Prostate gland (tissue), 2 donors: ENCODE measurements at regions not wholly inside any gene's neighbourhood (a gene's known extent, or its start where the extent isn't known, plus 50 kb on each side); places are given as distances from the start of the nearest gene placed in this dataset.

Experiments used
- DNase-seq: peaks from one replicate; pipeline ENCODE4 v3.0.0-alpha.2; 2019; ENCODE audit warnings: low spot score
- H3K27ac ChIP-seq, 2 donors: fragments of 200-600 bp; sonication (generic); 2 replicates each; pipeline ENCODE4 v1.5.1; 2017 to 2019
- H3K27me3 ChIP-seq: fragments of 200-600 bp; sonication (generic); replicated peaks from 2 replicates; pipeline ENCODE4 v1.5.1; 2019; ENCODE audit not compliant: insufficient read depth
- H3K36me3 ChIP-seq, 2 donors: fragments of 200-600 bp; sonication (generic); 1 replicate in 1 of 2; 2 replicates in 1 of 2; pipeline versions ENCODE4 v1.5.1 to v1.8.1; 2017 to 2019
- H3K4me1 ChIP-seq: fragments of 200-600 bp; sonication (generic); replicated peaks from 2 replicates; pipeline ENCODE4 v1.5.1; 2019
- H3K4me3 ChIP-seq, 2 donors: fragments of 200-600 bp; sonication (generic); 2 replicates each; pipeline ENCODE4 v1.5.1; 2017 to 2019
- H3K9me3 ChIP-seq: fragments of 200-600 bp; sonication (generic); 2 replicates; pipeline ENCODE4 v1.5.1; 2017
- CTCF ChIP-seq, 4 experiments: fragments of 200-600 bp in 2 of 4; fragments of 450-650 bp in 2 of 4; sonication (generic) in 2 of 4; IDR thresholded peaks; 1 replicate in 3 of 4; 2 replicates in 1 of 4; pipeline ENCODE4 v1.5.1; 2016 to 2019; ENCODE audit warnings: antibody characterized with exemption in 4 of 4, mild to moderate bottlenecking in 2 of 4, moderate library complexity in 2 of 4
- POLR2A ChIP-seq: fragments of 450-650 bp; IDR thresholded peaks from one replicate; pipeline ENCODE4 v1.6.1; 2016; ENCODE audit warnings: antibody characterized with exemption, mild to moderate bottlenecking
- POLR2AphosphoS5 ChIP-seq: sonication (generic); formaldehyde crosslinking; IDR thresholded peaks from one replicate; pipeline ENCODE4 v1.6.1; 2017; ENCODE audit warnings: antibody characterized with exemption
- WGBS: methylation state at CpG from one replicate; pipeline ENCODE4 v1.1.5; 2018; 5-methylcytosine and 5-hydroxymethylcytosine counted together
- intact Hi-C: fragments of 100-400 bp; cut with DNase I; formaldehyde crosslinking; loops from one replicate; pipeline ENCODE4 v1.14.2; 2022

DNA sequence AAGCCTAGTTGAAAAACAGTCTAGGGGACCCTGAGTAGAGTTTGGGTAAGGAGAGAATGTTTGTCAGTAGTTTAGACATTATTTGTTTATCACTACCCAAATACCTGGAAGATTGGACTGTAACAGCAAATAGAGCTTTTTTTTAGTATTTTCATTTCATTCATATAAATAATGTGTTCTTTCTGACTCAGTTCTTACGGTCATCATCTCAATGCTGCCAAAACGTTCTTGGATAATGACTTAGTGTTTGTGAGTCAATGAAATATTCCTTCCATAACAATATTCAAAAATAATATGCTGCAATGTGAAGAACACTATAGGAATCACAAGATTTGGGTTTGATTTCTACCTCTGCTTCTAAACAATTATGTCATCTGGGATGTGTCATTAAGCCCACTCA is 400.0 kb upstream of the PKN2 start:
- DNase-seq, result no peak
- H3K4me3 ChIP-seq, result no peak overlapping the region
- H3K9me3 ChIP-seq, result no peaks in the 10 kb centered on the region
- no peak overlapping the region for H3K27ac ChIP-seq
- no peaks in the 10 kb centered on the region for H3K36me3 ChIP-seq
- intact Hi-C loops, result no loop called here
- 78% methylated on average over 2 of the region's 2 CpGs for WGBS
- H3K27me3 ChIP-seq, result no peaks in the 10 kb centered on the region
- no peak for TF ChIP-seq CTCF (IDR thresholded peaks at IDR 0.05)
- TF ChIP-seq POLR2A, result no peak
- no peak for TF ChIP-seq POLR2AphosphoS5
- no peaks in the 10 kb centered on the region for H3K4me1 ChIP-seq

DNA sequence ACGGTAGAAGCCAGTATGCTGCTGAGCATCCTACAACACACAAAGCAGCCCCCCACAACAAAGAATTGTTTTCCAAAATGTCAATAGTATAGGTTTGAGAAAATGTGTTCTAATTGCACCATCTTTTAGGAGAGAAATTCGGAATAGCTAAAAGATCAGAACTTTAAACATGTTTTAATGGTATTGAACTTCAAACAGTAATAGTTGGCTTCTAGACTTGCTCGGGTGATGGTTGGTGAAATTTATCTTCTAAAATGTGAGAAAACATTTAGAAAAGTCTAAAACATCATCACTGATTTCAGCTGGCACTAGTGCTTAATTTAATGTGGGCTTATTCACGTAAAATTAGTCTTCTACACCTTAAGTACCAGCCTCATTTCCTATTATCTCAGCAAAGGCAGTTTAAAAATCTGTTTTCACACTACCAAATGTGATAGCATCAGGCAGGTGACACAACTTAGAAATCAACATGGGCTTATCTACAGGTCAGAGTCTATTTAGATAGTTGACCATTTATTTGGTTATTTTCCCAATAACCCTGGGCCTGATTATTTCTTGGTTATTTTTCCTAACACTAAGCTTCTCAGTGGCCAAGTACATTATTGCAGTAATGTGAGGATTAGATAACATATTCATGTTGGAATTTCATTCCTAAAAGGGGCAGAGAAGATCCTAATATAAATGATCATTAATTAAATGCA is 399.3 kb upstream of the PKN2 start:
- intact Hi-C loops, result no loop called here
- H3K27me3 ChIP-seq, result no peaks in the 10 kb centered on the region
- no peaks in the 10 kb centered on the region for H3K4me1 ChIP-seq
- H3K27ac ChIP-seq, result no peak overlapping the region
- WGBS, result 97% methylated on average over 4 of the region's 4 CpGs
- H3K9me3 ChIP-seq, result no peaks in the 10 kb centered on the region
- no peak for TF ChIP-seq CTCF (IDR thresholded peaks at IDR 0.05)
- no peak for TF ChIP-seq POLR2A
- no peak for TF ChIP-seq POLR2AphosphoS5
- DNase-seq, result no peak
- H3K4me3 ChIP-seq, result no peak overlapping the region
- H3K36me3 ChIP-seq, result no peaks in the 10 kb centered on the region

- no peaks in the 10 kb centered on the region for H3K36me3 ChIP-seq
Observed at GRCh38 chr1:88286716-88287115, 397.4 kb upstream of the PKN2 start.

GRCh38 chr1:88288571-88288970 is 395.5 kb upstream of the PKN2 start:
- Histone ChIP-seq H3K27me3 (no peaks in the 10 kb centered on the region), H3K4me1 (no peaks in the 10 kb centered on the region), H3K4me3 (no peak overlapping the region), H3K36me3 (no peaks in the 10 kb centered on the region), H3K27ac (no peak overlapping the region), H3K9me3 (no peaks in the 10 kb centered on the region)
- no peak for DNase-seq
- intact Hi-C loops, result no loop called here
- no peak for TF ChIP-seq POLR2AphosphoS5
- no peak for TF ChIP-seq POLR2A
- no peak for TF ChIP-seq CTCF (IDR thresholded peaks at IDR 0.05)
- WGBS, result 98% methylated on average over 2 of the region's 2 CpGs

More at GRCh38 chr1:88286716-88287115, 397.4 kb upstream of the PKN2 start:
- H3K9me3 ChIP-seq, result no peaks in the 10 kb centered on the region
- no peak for TF ChIP-seq POLR2A
- no peak for TF ChIP-seq POLR2AphosphoS5
- no peak for TF ChIP-seq CTCF (IDR thresholded peaks at IDR 0.05)
- intact Hi-C loops, result no loop called here
- no peak for DNase-seq
- WGBS, result 71% methylated on average over 1 of the region's 1 CpG
- H3K4me3 ChIP-seq, result no peak overlapping the region
- H3K27ac ChIP-seq, result no peak overlapping the region
- H3K27me3 ChIP-seq, result no peaks in the 10 kb centered on the region
- H3K4me1 ChIP-seq, result no peaks in the 10 kb centered on the region

DNA sequence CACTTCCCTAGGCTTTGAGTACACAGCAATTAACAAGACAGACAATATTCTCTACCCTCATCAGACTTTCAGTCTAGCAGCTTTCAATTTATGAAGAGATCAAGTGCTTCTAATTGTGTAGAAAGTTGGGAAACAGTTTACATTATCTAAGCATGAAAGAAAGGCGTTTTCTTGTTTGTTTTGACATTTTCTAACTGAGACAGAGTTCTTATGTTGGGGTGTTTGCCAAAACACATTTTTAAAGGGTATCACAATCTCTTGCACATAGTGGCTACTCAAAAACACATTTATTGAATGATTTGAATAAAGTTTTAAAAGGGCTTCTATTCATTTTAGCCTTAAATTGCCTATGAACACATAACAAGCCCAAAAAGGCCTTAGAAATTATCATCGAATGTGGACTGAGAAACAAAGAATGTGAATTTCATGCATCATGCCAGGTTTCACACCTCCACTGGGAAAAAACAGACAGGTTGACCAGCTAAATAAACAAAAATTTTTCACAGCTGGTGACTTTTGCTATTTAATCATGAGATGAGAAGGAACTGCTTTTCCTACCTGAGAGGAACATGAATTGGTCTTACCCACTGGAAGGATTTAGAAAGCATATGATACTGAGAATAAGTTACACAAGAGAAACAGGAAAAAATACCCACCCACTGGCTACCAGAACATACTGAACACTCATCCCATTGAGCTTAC is 394.5 kb upstream of the PKN2 start:
- Histone ChIP-seq H3K9me3 (no peaks in the 10 kb centered on the region), H3K27me3 (no peaks in the 10 kb centered on the region), H3K4me1 (no peaks in the 10 kb centered on the region), H3K27ac (no peak overlapping the region), H3K36me3 (no peaks in the 10 kb centered on the region), H3K4me3 (no peak overlapping the region)
- WGBS, result 49% methylated on average over 2 of the region's 2 CpGs
- intact Hi-C loops, result no loop called here
- TF ChIP-seq POLR2A (no peak), CTCF (IDR thresholded peaks at IDR 0.05) (no peak), POLR2AphosphoS5 (no peak)
- no peak for DNase-seq
